AG04450 (cell line): ENCODE measurements at regions not wholly inside any gene's neighbourhood (a gene's known extent, or its start where the extent isn't known, plus 50 kb on each side); places are given as distances from the start of the nearest gene placed in this dataset.
"Not testable (repeated sequence)": the region's sequence is repeated elsewhere in the genome, so short reads cannot be mapped to it uniquely, and the experiment has no call there.

Experiments used
- CTCF ChIA-PET: fragments of 300-600, 350-600 bp; formaldehyde crosslinking; extraction: SDS; loops from one replicate; lab custom pipeline; 2022; ENCODE audit warnings: antibody characterized with exemption, inconsistent platforms; lab: Charles Lee
- POLR2A ChIA-PET: fragments of 350-600 bp; formaldehyde crosslinking; extraction: SDS; loops from one replicate; lab custom pipeline; 2021; ENCODE audit warnings: antibody characterized with exemption, inconsistent platforms; lab: Yijun Ruan, JAX
- DNase-seq: peaks from one replicate; pipeline ENCODE4 v3.0.0-alpha.2; 2011; ENCODE audit warnings: low read depth, low spot score
- H3K27ac ChIP-seq: one replicate; pipeline ENCODE4 v1.5.1; 2012; ENCODE audit warnings: low read depth, low read length, control low read depth
- H3K27me3 ChIP-seq: one replicate; pipeline ENCODE4 v1.6.0; 2012; ENCODE audit warnings: low read length; ENCODE audit not compliant: control insufficient read depth, insufficient read depth
- H3K4me3 ChIP-seq: 2 replicates; pipeline ENCODE4 v1.5.1; 2011; ENCODE audit warnings: mild to moderate bottlenecking, low read depth, low read length, control low read depth
- H3K9me3 ChIP-seq: 2 replicates; pipeline ENCODE4 v1.5.1; 2012; ENCODE audit warnings: low read length; ENCODE audit not compliant: control insufficient read depth, insufficient read depth
- CTCF ChIP-seq: IDR thresholded peaks from 2 replicates; pipeline ENCODE4 v1.5.1; 2011; ENCODE audit warnings: low read depth, low read length, control low read depth, inconsistent platforms

GRCh38 chr1:38497921-38498656 is 361.5 kb downstream of the RRAGC start:
- TF ChIP-seq CTCF = no peak
- H3K27ac ChIP-seq = no peak overlapping the region
- no peaks in the 10 kb centered on the region for H3K9me3 ChIP-seq
- no peak overlapping the region for H3K4me3 ChIP-seq
- POLR2A ChIA-PET = interaction anchor here (0.7 kb wide), 1 partner anchor 612 kb away, joined by 3 read pairs; no protein-coding TSS in a partner anchor
- peaks cover 5% of the 10 kb centered on the region for H3K27me3 ChIP-seq
- CTCF ChIA-PET = no interaction called here
- DNase-seq = no peak

GRCh38 chr1:38493306-38493705 is 366.3 kb downstream of the RRAGC start:
- H3K27me3 ChIP-seq, H3K4me3 ChIP-seq, POLR2A ChIA-PET, CTCF ChIA-PET, H3K9me3 ChIP-seq, DNase-seq, H3K27ac ChIP-seq: not testable (repeated sequence)

GRCh38 chr1:38489844-38490270 is 369.7 kb downstream of the RRAGC start:
- Histone ChIP-seq H3K27me3 (no peaks in the 10 kb centered on the region), H3K4me3 (no peak overlapping the region), H3K27ac (no peak overlapping the region), H3K9me3 (no peaks in the 10 kb centered on the region)
- POLR2A ChIA-PET = no interaction called here
- TF ChIP-seq CTCF = peak; percentile 39; the same call in 1 of the 2 replicates
- DNase-seq = no peak
- CTCF ChIA-PET = no interaction called here

GRCh38 chr1:38488162-38488898 is 371.2 kb downstream of the RRAGC start:
- DNase-seq = no peak
- ChIA-PET POLR2A (no interaction called here), CTCF (no interaction called here)
- Histone ChIP-seq H3K4me3 (no peak overlapping the region), H3K27ac (no peak overlapping the region), H3K9me3 (no peaks in the 10 kb centered on the region), H3K27me3 (no peaks in the 10 kb centered on the region)
- TF ChIP-seq CTCF = no peak

- TF ChIP-seq CTCF = no peak
- Histone ChIP-seq H3K9me3 (no peaks in the 10 kb centered on the region), H3K27ac (no peak overlapping the region), H3K27me3 (no peaks in the 10 kb centered on the region), H3K4me3 (no peak overlapping the region)
- CTCF ChIA-PET = no interaction called here
- POLR2A ChIA-PET = no interaction called here
- no peak for DNase-seq
These were observed 372.2 kb downstream of the RRAGC start for GRCh38 chr1:38487396-38487795.
